ENCODE measurements at regions not wholly inside any gene's neighbourhood (a gene's known extent, or its start where the extent isn't known, plus 50 kb on each side); places are given as distances from the start of the nearest gene placed in this dataset.

GRCh38 chr5:17105744-17106418, 111.5 kb upstream of the BASP1 start:
- no peak overlapping the region for H4K8ac ChIP-seq (ENCODE audit: extremely low read depth, insufficient read depth, low read length)
- no peaks in the 10 kb centered on the region for H3K9me3 ChIP-seq (ENCODE audit: insufficient read depth in 2 of 2, low read depth in 1 of 2, low read length in 1 of 2)
- no peak overlapping the region for H3K9ac ChIP-seq (replicated peaks in 1 of 4; ENCODE audit: extremely low read depth in 1 of 4, low read depth in 3 of 4, low read length in 3 of 4)
- H3K18ac ChIP-seq (ENCODE audit: extremely low read depth, low read length) = no peak overlapping the region
- H2BK20ac ChIP-seq (ENCODE audit: low read length) = no peak overlapping the region
- ChIA-PET CTCF (ENCODE audit: partially characterized antibody) (interaction anchor here (0.6 to 1.7 kb wide), 5 partner anchors 9 to 315 kb away, joined by 3 to 5 read pairs (median 3); no protein-coding TSS in a partner anchor), POLR2A (ENCODE audit: partially characterized antibody) (no interaction called here)
- no peaks in the 10 kb centered on the region for H3K79me2 ChIP-seq (ENCODE audit: control insufficient read depth in 1 of 2, insufficient read depth in 2 of 2, low read length in 2 of 2)
- no peak overlapping the region for H3K14ac ChIP-seq (ENCODE audit: insufficient read length)
- 86% methylated on average over 5 of the region's 5 CpGs; no CpG with 5 or more reads in 1 of the 2 experiments for WGBS, 2 experiments (ENCODE audit: extremely low coverage in 1 of 2, insufficient coverage in 1 of 2, insufficient read length in 1 of 2, insufficient replicate concordance in 2 of 2, low coverage in 1 of 2, low lambda C conversion rate in 2 of 2, missing lambda C conversion rate in 1 of 2)
- H3K56ac ChIP-seq (replicated peaks; ENCODE audit: insufficient read length, low read depth, low read length) = no peak overlapping the region
- H3K36me3 ChIP-seq (ENCODE audit: control insufficient read depth in 2 of 4, insufficient read depth in 4 of 4, low read length in 3 of 4) = no peaks in the 10 kb centered on the region
- H2AK5ac ChIP-seq (ENCODE audit: low read depth, low read length) = no peak overlapping the region
- no peak overlapping the region for H2BK5ac ChIP-seq (ENCODE audit: low read depth, low read length)
- H2AFZ ChIP-seq (ENCODE audit: low read length) = no peak overlapping the region
- H2BK120ac ChIP-seq (replicated peaks; ENCODE audit: low read depth, low read length) = no peak overlapping the region
- TF ChIP-seq, protein P1, sequence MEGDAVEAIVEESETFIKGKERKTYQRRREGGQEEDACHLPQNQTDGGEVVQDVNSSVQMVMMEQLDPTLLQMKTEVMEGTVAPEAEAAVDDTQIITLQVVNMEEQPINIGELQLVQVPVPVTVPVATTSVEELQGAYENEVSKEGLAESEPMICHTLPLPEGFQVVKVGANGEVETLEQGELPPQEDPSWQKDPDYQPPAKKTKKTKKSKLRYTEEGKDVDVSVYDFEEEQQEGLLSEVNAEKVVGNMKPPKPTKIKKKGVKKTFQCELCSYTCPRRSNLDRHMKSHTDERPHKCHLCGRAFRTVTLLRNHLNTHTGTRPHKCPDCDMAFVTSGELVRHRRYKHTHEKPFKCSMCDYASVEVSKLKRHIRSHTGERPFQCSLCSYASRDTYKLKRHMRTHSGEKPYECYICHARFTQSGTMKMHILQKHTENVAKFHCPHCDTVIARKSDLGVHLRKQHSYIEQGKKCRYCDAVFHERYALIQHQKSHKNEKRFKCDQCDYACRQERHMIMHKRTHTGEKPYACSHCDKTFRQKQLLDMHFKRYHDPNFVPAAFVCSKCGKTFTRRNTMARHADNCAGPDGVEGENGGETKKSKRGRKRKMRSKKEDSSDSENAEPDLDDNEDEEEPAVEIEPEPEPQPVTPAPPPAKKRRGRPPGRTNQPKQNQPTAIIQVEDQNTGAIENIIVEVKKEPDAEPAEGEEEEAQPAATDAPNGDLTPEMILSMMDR (IDR thresholded peaks at IDR 0.05; ENCODE audit: control extremely low read depth in 1 of 3, insufficient read depth in 1 of 3, low read depth in 1 of 3, low read length in 3 of 3) = no peak
- TF ChIP-seq SIRT6 (IDR thresholded peaks at IDR 0.05; ENCODE audit: low read length) = no peak
- no peak for TF ChIP-seq KDM1A (IDR thresholded peaks at IDR 0.05; ENCODE audit: borderline replicate concordance, low read length)
- no peak for TF ChIP-seq SP2 (IDR thresholded peaks at IDR 0.05; ENCODE audit: low read length)
- TF ChIP-seq BRCA1 (IDR thresholded peaks at IDR 0.05; ENCODE audit: low read depth, low read length) = no peak
- no peak for TF ChIP-seq ASH2L (IDR thresholded peaks at IDR 0.05; ENCODE audit: low read length)
- no peak for TF ChIP-seq ATF2 (IDR thresholded peaks at IDR 0.05; ENCODE audit: low read length)
- TF ChIP-seq TAF1 (IDR thresholded peaks at IDR 0.05; ENCODE audit: low read depth, low read length) = no peak
- no peak for TF ChIP-seq GABPA (IDR thresholded peaks at IDR 0.05; ENCODE audit: borderline replicate concordance, insufficient read depth, low read length)
- TF ChIP-seq MAFK (IDR thresholded peaks at IDR 0.05; ENCODE audit: low read depth, low read length) = no peak
- no peaks in the 10 kb centered on the region for H4K20me1 ChIP-seq (replicated peaks in 1 of 2; ENCODE audit: control insufficient read depth in 1 of 2, insufficient read depth in 2 of 2, low read length in 2 of 2)
- H3K79me1 ChIP-seq (ENCODE audit: low read depth, low read length) = no peaks in the 10 kb centered on the region
- H3K4me1 ChIP-seq (replicated peaks in 1 of 4; ENCODE audit: control insufficient read depth in 3 of 4, insufficient read depth in 4 of 4, low read length in 3 of 4) = peaks cover 0 to 3% (median 1%) of the 10 kb centered on the region in 4 experiments; a peak in 2 of 7 replicates
- FAIRE-seq (no peak), DNase-seq (ENCODE audit: low read depth in 1 of 2, low spot score in 2 of 2) (no peak)
- no peak overlapping the region for H4K5ac ChIP-seq (ENCODE audit: insufficient read length, low read depth, low read length)
- no peak overlapping the region for H3K27ac ChIP-seq (ENCODE audit: low read depth, low read length)
- H4K91ac ChIP-seq (replicated peaks; ENCODE audit: insufficient read length, low read length) = no peak overlapping the region
- H3K23ac ChIP-seq (ENCODE audit: insufficient read length) = no peak overlapping the region
- H3K23me2 ChIP-seq (ENCODE audit: low read depth, low read length) = no peaks in the 10 kb centered on the region
- H2BK15ac ChIP-seq (ENCODE audit: low read length) = no peak overlapping the region
- no peak overlapping the region for H3K4ac ChIP-seq (replicated peaks; ENCODE audit: insufficient read length, low read depth, low read length)
- no peak overlapping the region for H2BK12ac ChIP-seq (ENCODE audit: low read depth, low read length)
- H3K27me3 ChIP-seq (replicated peaks in 1 of 4; ENCODE audit: control insufficient read depth in 3 of 4, extremely low read depth in 1 of 4, insufficient read depth in 3 of 4, low read length in 3 of 4) = no peaks in the 10 kb centered on the region
- H3K4me3 ChIP-seq (ENCODE audit: extremely low read depth in 1 of 4, insufficient read depth in 2 of 4, low read depth in 3 of 4, low read length in 4 of 4) = no peak overlapping the region
- no peak overlapping the region for H3K4me2 ChIP-seq (ENCODE audit: insufficient read depth in 1 of 2, low read depth in 2 of 2, low read length in 2 of 2)

Data from H1 (cell line).